T-helper 2 cell treated with Interferon-gamma antibody and Interleukin-4, amounts not matched to agents 100 ng/mL and 5 ng/mL, for 36 hours (primary cell): ENCODE measurements at regions not wholly inside any gene's neighbourhood (a gene's known extent, or its start where the extent isn't known, plus 50 kb on each side); places are given as distances from the start of the nearest gene placed in this dataset.
"Not testable (repeated sequence)": the region's sequence is repeated elsewhere in the genome, so short reads cannot be mapped to it uniquely, and the experiment has no call there.

Experiments
- intact Hi-C: fragments of 100-400 bp; cut with micrococcal nuclease; formaldehyde crosslinking; loops from one replicate; pipeline ENCODE4 v1.15.1; 2023

DNA sequence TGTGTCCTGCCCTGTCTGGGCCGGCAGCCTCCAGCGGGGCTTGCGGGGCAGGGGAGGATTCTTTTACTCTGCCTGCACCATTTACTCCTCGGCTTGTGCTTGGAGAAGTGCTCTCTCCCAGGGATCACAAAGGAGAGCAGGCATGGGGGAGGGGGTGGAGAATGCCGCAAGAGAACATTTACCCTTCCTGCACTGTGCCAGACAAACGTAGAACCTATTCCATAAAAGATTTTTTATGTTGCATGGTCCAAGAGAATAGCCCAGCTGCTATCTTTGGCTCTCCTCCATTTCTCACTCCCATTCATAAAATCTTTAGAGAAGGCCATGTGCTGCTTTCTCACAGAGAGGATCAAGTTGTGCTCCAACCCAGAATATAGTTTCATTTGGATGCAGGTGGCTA is 159.4 kb downstream of the SPTSSA start:
- intact Hi-C loops = loop anchor here (5.0 kb wide), 1 partner anchor 1590 kb away; no protein-coding TSS in a partner anchor

DNA sequence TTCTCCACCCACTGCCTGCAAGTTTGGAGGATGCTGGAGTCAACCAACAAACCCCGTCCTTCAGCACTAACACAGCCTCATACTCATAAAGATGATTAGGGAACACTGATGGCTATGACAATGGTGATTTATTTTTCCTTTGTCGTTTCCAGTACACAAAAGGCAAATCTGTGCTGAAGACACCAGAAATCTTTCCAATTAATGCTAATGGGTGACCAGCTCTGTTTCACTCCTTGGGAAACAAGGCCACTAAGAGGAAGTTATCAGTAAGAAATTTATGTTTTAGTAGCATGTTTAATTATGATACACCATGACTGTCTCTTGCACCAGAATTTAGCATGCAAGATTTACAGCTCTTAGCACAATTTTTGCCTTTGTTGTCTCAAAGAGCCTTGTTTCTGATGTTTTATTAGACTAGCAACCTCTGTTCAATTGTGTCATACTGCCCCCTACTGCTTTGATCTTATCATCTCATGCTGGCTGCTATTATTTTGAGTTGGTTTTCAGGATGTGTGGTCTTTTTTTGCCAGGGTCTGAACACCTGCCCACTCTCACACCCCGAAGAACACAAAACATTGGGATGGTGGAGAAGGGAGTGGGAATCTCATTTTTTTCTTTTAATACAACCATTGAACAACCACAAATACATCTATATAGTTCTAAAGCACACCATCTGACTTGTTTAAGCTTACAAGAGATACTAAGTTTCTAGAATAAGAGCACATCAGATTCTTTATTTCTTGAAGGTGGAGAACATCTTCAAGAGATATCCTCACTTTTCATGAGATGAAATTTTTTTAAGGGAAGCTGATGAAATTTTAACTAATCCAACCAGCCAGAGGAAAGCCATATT is 160.9 kb downstream of the SPTSSA start:
- intact Hi-C loops = loop anchor here (1.0 to 5.0 kb wide), 2 partner anchors 1589 to 1713 kb away; no protein-coding TSS in a partner anchor

DNA sequence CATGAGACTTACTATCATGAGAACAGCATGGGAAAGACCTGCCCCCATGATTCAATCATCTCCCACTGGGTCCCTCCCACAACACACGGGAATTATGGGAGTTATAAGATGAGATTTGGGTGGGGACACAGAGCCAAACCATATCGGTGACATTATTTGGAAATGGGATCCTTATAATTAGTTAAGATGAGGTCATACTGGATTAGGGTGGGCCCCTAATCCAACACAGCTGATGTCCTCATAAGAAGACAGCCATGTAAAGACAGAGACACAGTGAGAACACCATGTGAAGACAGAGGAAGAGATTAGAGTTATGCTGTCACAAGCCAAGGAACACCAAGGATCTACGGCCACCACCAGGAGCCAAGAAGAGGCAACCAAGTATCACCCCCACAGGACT is 161.7 kb downstream of the SPTSSA start:
- intact Hi-C loops = loop anchor here (5.0 kb wide), 1 partner anchor 1588 kb away; no protein-coding TSS in a partner anchor

DNA sequence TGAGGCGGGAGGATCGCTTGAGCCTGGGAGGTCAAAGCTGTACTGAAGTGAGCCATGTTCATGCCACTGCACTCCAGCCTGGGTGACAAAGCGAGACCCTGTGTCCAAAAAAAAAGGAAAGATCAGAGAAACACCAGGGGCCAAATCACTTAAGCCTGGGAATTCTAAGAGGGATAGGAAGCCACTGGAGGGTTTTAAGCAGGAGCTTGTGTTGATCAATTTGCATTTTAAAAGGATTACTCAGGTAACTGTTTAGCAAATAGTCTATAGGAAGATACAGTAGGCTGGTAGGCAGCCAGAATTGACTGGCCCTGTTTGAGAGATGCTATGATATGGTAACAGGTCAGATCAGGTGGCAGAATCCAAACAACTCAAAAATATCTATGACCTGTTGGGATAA is 162.7 kb downstream of the SPTSSA start:
- intact Hi-C loops = no loop called here

DNA sequence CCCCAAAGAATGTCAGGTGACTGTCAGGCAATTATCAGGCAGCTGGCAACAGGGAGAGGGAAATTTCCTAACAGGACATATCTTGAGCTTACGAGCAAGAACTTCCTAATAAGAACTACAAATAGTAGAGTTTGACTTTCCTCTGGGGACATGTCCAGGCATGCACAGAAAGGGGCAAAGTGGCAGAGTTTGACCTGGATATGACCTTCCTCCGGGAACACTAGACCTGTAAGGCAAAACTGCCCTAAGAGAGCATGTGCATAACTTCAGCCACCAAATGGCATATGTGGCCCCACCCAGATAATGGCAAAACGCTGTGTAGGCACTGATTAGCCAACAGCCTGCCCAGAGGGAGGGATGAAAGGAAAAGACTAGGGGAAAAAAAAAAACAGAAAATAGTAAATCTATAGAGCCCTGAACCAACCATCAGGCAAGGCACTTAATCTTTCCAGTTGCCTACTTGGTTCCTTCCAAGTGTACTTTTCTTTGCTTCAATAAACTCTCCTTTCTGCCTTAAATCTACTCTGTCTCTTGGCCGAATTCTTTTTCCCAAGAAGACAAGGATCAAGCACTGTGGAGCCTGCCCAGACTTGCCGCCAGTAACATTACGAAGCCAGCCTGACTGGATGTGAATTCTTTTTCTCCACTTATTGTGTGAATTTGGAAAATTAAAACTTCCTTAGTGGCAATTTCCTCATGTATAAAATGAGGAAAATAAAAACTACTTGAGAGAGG is 164.1 kb downstream of the SPTSSA start:
- intact Hi-C loops = no loop called here

DNA sequence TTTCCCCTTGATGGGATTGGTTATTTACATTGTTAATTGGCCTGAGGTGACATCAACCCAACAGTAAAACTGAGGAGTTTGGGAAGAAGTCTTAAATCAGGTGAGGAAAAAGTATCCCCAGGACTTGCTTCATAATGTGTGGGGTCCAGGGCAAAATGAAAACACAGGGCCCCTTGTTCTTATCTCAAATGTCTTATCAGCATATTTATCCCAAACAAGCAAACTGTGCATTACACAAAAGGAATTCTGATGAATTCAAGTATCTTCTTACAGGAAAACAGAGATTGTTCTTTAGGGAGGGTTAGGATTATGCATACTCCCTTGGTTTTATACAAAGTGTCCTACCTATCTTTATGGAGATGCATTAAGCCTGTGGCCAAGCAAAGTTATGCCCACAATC is 178.4 kb downstream of the SPTSSA start:
- intact Hi-C loops = no loop called here

DNA sequence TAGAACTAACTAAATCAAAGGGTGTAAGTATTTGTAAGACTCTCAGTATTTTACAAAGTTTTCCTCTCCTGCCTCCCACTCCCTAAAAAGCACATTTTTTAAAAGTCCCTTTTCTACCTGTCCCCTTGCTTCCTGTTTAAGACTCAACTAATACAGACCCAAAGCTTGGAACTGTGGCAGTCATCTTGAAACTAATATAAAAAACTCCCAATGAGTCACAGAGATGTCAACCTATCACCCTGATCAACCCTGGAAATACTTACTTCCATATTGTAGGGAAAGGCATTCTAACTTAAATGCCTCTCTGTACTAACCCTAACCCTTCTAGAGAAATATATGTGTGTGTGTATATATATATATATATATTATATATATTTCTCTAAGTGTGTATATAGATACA is 184.8 kb downstream of the SPTSSA start:
- intact Hi-C loops = no loop called here

DNA sequence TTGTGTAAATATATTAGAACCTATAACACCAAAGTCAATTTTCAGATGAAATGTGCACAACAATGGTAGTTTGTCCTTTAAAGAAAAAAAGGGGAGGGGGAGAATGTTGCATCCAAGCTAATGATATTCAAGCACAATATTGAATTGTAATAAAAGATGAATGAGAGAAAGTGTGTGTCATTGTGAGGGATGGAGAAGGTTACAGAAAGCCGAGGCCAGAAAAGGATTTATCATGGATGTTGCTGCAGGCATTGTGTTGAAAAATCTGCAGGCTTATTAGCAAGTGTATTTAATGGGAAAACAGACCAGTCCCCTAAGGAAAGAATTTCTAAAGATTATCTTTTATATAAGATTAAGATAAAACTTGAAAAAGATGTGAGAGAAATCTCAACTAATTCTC is 186.5 kb downstream of the SPTSSA start:
- intact Hi-C loops = no loop called here

DNA sequence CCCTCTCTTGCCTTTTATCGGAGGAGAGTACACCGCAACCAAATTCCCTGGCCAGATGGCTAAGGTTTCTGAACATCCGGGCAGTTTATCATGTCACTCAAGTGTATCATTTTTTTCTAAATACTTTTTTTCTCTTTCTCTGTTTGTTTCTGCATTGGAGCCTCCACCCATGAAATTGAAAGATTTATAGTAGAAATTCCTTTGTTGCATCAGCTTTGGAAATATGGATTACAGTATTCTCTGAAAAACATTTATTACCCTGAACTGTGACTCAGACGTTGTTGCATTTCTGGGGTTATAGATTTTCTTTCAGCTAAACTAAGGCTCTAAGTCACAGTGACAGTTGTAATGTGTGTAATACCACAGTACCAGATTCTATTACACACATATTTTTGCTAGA is 187.0 kb downstream of the SPTSSA start:
- intact Hi-C loops = no loop called here

DNA sequence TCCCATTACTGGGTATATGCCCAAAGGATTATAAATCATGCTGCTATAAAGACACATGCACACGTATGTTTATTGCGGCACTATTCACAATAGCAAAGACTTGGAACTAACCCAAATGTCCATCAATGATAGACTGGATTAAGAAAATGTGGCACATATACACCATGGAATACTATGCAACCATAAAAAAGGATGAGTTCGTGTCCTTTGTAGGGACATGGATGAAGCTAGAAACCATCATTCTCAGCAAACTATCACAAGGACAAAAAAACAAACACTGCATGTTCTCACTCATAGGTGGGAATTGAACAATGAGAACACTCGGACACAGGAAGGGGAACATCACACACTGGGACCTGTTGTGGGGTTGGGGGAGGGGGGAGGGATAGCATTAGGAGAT is 188.3 kb downstream of the SPTSSA start:
- intact Hi-C loops = not testable (repeated sequence)

DNA sequence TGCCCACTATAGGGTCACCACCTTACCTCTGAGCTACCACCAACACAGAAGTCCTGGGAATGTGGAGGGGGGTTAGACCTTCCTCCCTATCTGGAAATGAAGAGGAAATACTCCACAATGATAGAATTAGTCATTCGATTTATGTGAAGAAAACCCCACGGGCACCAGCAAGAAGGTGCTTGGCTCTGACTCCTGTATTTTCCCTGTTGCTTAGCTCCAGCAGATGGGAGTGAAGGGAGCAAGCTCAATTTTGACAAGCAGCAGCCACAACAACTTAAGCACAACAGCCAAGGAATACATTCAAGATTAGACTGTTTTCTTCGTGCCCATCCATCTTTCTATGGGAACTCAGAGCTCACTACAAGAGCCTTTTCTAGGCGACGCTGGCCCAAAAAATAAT is 191.7 kb downstream of the SPTSSA start:
- intact Hi-C loops = no loop called here

DNA sequence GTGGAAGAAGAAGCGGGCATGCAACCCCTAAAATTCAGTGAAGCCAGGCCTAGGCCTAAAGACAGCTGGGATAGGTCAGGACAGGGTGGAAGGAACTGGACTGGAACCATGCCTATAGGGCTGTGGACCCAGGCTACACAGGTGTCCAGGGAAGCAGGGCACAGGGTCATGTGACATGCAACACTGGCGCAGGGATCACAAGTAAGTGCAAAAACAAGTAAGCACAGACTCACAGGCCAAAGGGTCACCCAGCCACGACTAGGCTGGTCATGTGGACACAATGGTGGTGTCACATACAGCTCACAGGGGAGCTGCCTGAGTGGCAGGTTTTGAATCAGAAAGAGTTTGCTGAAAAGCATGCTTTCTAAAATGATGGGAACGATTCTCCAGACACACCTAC is 195.7 kb downstream of the SPTSSA start:
- intact Hi-C loops = no loop called here

DNA sequence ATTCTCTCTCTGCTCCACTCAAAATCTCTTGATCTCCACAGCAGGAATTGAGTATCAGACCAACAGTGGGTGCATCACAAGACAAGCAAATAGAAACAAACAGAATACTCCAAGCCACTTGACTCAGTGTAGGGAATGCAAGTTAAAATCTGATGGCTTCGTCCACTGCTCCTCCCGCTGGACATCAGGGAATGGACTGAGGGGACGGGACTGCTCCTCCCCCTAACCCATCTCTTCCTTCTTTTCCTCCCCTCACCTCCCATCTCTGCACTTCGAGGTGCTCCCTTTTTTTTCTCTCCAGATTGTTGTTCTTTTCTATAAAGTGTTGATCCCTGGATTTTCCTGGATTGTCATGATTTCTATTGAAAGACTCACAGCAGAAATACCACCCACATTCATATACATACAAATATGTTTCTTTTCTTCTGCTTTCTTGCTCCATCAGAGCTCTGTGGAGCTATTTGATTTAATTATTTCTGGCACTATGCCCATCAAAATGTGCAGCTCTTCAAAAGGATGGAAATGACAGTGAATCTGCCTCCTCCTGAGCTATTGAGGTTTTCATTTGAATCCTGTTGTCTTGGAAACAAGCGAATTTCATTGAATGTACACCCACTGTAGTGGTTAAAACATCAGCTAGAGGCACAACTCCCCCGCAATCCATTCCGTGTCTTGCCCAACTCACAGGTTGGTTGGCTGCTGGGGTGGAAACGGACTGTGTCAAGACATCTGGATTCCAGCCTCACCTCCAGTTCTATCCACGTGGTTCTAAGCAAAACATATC is 199.7 kb downstream of the SPTSSA start:
- intact Hi-C loops = no loop called here

DNA sequence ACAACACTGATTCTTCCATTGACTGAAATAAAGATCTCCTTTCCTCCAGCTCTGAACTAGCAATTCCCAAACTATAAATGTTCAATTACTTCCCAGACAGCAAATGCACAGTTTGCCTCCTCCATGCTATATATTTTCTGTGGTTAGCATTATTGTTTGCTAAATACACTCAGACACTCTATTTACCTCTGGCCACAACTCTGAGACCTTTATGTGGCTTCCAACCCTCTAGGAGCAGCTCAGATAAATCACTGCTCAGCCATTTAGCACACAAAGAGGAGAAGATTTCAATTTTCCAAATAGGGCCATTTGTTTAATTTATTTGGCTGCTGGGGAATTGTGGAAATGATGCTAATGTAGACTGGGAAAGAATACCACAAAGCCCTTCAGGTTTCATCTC is 202.0 kb downstream of the SPTSSA start:
- intact Hi-C loops = no loop called here

DNA sequence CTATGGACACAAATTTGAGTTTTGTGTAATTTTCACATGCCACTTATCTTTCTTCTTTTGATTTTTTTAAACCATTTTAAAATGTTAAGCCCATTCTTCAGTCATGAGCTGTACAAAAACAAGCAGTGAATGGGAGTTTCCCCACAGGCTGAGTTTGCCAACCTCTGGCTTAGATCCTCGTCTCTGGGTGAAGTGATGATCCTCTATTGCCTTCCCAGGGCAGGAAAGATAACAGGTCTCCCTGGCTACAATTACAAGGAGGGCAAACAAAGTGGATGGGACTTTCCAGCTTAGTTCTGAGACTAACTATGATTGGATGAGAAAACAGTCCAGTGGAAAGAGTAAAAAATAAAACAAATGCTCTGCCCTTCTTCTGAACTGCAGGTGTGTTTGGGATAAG is 203.7 kb downstream of the SPTSSA start:
- intact Hi-C loops = no loop called here

DNA sequence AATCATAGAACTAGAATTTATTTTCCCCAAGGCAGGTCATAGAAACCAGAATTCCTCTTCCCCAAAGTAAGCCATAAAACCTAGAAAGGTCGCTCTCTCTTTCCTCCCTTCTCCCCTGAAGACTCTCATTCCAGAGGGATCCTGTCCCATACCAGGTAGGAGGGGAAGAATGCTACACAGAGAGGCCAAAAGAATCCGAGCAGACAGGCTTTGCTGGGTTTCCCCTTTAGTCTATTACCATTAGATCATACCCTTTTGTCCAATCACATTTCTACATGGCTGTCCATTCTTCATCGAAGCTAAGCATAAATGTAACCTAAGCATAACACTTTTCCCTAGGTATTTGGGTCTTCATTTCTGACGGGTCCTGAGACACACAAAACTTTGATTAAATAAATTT is 204.5 kb downstream of the SPTSSA start:
- intact Hi-C loops = no loop called here

DNA sequence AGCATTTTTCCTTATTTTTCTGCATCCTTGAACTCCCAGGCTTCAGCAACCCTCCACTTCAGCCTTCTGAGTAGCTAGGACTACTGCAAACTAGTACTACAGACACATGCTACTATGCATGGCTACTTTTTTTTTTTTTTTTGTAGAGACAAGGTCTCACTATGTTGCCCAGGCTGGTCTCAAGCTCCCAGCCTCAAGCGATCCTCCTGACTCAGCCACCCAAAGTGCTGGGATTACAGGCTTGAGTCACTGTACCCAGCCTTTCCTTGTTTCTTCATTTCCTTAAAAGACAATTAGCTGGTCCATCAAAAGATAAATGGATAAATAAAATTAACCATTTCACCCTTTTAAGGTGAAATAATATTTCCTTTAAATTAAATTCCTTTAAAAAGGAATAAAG is 205.8 kb downstream of the SPTSSA start:
- intact Hi-C loops = no loop called here

DNA sequence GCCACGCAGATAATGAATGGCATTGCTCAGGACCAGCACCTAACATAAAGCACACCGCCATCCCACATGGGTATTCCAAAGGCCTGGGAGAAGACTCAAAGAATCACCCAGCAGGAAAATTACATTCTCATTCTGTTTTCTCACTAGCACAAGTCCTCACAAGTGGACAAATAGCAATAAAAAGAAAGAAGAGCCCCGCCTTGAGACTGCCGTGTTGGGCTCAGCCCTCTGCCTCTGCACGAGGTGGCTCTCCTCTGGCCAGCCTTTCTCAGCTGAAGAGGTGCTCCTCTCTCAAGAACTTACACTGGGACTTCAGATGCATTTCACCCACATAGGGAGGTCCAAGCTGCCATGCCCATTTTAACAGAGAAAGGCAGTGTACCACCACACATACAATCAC is 207.5 kb downstream of the SPTSSA start:
- intact Hi-C loops = no loop called here

DNA sequence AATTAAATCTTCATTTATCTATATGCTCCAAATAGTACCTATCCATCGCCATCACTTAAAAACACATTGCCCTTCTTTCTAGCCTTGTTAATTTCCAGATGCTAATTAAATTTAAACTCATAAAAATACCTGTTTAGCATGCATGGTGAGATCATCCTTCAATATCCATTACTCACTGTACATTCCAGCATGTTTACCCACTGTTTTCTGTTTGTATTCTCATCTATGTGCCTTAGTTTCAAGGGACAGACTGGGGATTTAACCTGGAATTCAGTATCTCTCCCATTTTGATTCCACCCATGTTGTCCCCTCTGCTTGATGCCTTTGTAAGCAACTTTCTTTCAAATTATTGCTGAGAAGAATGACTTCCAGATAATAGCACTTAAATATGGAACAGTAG is 208.0 kb downstream of the SPTSSA start:
- intact Hi-C loops = no loop called here

DNA sequence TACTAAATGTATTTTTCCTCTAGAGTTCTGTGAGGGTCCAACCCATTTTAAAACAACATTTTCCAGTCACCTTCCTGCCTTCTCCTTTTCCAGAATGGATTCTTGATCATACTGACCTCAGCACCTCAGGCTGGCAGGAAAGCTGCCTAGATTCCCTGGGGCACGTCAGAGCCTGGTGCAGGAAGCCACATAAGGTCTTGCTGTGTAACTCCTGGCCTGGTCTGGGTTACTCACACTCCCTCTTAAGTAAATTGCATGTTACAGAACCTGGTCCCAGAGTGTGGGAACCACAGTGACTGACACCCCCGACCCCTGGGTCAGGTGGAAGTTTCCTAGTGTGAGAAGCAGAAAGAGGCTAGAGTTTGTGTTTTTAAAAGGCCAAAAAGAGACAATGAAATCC is 209.8 kb downstream of the SPTSSA start:
- intact Hi-C loops = no loop called here

DNA sequence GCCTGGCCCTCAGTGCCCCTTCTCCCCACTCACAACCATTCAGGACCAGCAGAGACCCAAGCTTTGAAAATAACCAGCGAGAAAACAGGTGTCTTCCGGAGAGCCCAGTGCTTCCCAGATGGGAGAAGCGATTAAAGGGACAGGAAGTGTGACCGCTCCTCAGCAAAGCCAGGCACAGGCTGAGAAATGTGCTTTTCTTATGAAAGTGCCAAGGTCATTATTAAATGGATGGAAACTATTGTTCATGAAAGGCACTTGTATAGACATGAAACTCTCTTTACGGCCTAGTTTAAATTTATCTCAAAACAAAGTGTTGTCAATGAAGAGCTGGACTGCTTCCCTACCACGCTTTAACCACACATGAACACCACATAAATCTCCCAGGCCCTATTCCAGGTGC is 210.4 kb downstream of the SPTSSA start:
- intact Hi-C loops = no loop called here

DNA sequence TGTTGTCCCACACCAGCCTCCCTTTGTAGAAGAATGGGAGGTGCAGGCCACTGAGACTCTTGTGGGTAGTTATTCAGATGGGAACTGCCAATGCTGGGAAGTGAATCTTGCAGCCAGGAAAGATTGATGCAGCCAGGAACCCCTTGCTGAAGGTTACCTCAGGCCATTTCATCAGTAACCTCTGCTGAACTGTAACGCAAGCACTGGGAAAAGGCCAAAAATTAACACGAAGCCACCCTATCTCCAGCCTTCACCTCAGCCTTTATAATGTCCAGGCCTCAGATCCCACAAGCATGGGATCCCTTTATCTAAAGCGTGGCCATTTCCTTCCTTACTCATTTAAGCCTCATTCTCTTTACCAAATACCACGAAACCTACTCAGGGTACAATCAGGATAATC is 211.1 kb downstream of the SPTSSA start:
- intact Hi-C loops = no loop called here
